SU-DHL-6 (cell line): ENCODE measurements at regions not wholly inside any gene's neighbourhood (a gene's known extent, or its start where the extent isn't known, plus 50 kb on each side); places are given as distances from the start of the nearest gene placed in this dataset.

Experiments
- H2AFZ ChIP-seq: fragments of 200-600 bp; sonication (generic); 2 replicates; pipeline ENCODE4 v1.6.1; 2014; ENCODE audit warnings: low read depth, mild to moderate bottlenecking, moderate library complexity, mixed read lengths, antibody characterized with exemption, low read length; ENCODE audit not compliant: severe bottlenecking
- H3F3A ChIP-seq: fragments of 200-600 bp; shearing (Covaris generic); 2 replicates; pipeline ENCODE4 v1.6.0; 2016; ENCODE audit warnings: antibody characterized with exemption, mild to moderate bottlenecking; ENCODE audit not compliant: insufficient read depth
- H3K27ac ChIP-seq: fragments of 200-600 bp; sonication (generic); 2 replicates; pipeline ENCODE4 v1.5.1; 2016; ENCODE audit warnings: low read depth, mild to moderate bottlenecking, low read length, moderate library complexity, mixed read lengths
- H3K27me3 ChIP-seq: fragments of 200-600 bp; sonication (generic), shearing (Covaris generic); 2 replicates; pipeline ENCODE4 v1.6.0; 2014; ENCODE audit warnings: mild to moderate bottlenecking, low read length
- H3K36me3 ChIP-seq: fragments of 200-600 bp; sonication (generic); 2 replicates; pipeline ENCODE4 v1.6.1; 2014; ENCODE audit warnings: mild to moderate bottlenecking, low read length, mixed read lengths
- H3K4me2 ChIP-seq: fragments of 300-600, 200-600 bp; shearing (Covaris generic), sonication (generic); 2 replicates; pipeline ENCODE4 v1.6.0; 2014; ENCODE audit warnings: low read length, low read depth, mild to moderate bottlenecking; ENCODE audit not compliant: poor library complexity, severe bottlenecking
- H3K4me3 ChIP-seq: fragments of 200-600 bp; sonication (generic); 2 replicates; pipeline ENCODE4 v1.5.1; 2014; ENCODE audit warnings: antibody characterized with exemption, low read length, mild to moderate bottlenecking, mixed read lengths; ENCODE audit not compliant: insufficient read depth, poor library complexity, severe bottlenecking
- H3K79me2 ChIP-seq: fragments of 200-600 bp; sonication (generic); 2 replicates; pipeline ENCODE4 v1.6.1; 2014; ENCODE audit warnings: mild to moderate bottlenecking, low read length, moderate library complexity; ENCODE audit not compliant: insufficient read depth
- H3K9ac ChIP-seq: fragments of 200-600 bp; sonication (generic); 2 replicates; pipeline ENCODE4 v1.7.0; 2014; ENCODE audit warnings: mild to moderate bottlenecking, low read length
- H3K9me2 ChIP-seq: fragments of 200-600 bp; sonication (generic); replicated peaks from 2 replicates; pipeline ENCODE4 v1.6.1; 2014; ENCODE audit warnings: low read length; ENCODE audit not compliant: insufficient read depth
- H3K9me3 ChIP-seq: fragments of 200-600 bp; sonication (generic); 2 replicates; pipeline ENCODE4 v1.6.1; 2014; ENCODE audit warnings: low read length, mixed read lengths; ENCODE audit not compliant: insufficient read depth
- H4K20me1 ChIP-seq: fragments of 200-600 bp; sonication (generic); 2 replicates; pipeline ENCODE4 v1.6.1; 2014; ENCODE audit warnings: low read depth, mild to moderate bottlenecking, antibody characterized with exemption, low read length, moderate library complexity, mixed read lengths
- CTCF ChIP-seq: fragments of 200-600 bp; sonication (generic); IDR thresholded peaks from one replicate; pipeline ENCODE4 v1.5.1; 2017; ENCODE audit warnings: antibody characterized with exemption, mild to moderate bottlenecking, low read length, moderate library complexity; ENCODE audit not compliant: insufficient read depth, poor library complexity, severe bottlenecking
- EZH2phosphoT487 ChIP-seq: fragments of 200-600 bp; sonication (generic), shearing (Covaris generic); conservative IDR thresholded peaks from 2 replicates; pipeline ENCODE4 v1.6.1; 2018; ENCODE audit warnings: mild to moderate bottlenecking, antibody characterized with exemption, low read length, moderate library complexity, mixed read lengths

DNA sequence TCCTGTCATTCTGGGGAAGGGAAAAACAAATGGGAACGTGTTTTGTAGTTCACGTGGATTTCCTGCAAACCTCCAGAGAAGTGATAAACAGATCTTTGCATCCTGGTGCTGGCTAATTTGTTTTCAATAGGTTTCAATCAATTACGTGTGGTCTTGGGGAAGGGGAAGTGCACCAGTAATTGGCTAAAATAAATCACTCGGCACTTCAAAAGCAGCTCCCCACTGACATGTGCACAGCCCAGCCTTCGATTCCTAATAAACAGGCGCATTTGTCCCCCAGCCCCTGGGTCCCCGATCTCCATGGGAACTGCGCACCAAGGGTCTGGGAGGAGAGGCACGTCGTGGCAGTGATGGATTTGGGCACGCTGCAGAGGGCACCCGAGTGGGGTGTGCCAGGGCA lies 112.9 kb upstream of the GSE1 start:
- no peak for TF ChIP-seq CTCF
- TF ChIP-seq EZH2phosphoT487, result no peak

DNA sequence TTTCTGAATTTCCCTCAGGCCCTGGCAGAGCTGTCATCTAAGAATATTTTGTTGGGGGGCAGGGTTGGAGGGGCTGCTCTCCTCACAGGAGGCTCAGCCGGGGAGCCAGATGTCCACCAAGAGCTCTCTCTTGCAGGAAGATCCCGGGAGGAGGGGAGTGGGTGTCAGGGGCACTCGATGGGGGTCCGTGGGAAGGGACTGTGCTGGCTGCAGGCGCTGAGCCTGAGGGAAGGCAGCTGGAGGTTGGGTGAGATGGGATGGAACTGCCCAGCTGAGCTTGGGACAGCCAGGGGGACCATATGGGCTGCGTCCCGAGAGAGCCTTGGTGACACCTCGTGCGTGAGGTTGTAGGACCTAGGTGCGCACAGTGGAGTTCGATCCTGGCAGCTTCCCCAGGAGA lies 111.2 kb upstream of the GSE1 start:
- H4K20me1 ChIP-seq, result no peaks in the 10 kb centered on the region
- no peaks in the 10 kb centered on the region for H3K27me3 ChIP-seq
- H3F3A ChIP-seq, result no peaks in the 10 kb centered on the region
- H2AFZ ChIP-seq, result no peak overlapping the region
- H3K27ac ChIP-seq, result no peak overlapping the region
- H3K79me2 ChIP-seq, result no peaks in the 10 kb centered on the region
- no peak overlapping the region for H3K4me2 ChIP-seq
- H3K9me2 ChIP-seq, result no peaks in the 10 kb centered on the region
- H3K9ac ChIP-seq, result no peak overlapping the region
- H3K36me3 ChIP-seq, result no peaks in the 10 kb centered on the region
- H3K9me3 ChIP-seq, result no peaks in the 10 kb centered on the region
- TF ChIP-seq EZH2phosphoT487, result no peak
- TF ChIP-seq CTCF, result no peak
- H3K4me3 ChIP-seq, result no peak overlapping the region

More for the DNA sequence above, 112.9 kb upstream of the GSE1 start:
- Histone ChIP-seq H4K20me1 (no peaks in the 10 kb centered on the region), H3K4me3 (no peak overlapping the region), H2AFZ (no peak overlapping the region), H3K9me3 (no peaks in the 10 kb centered on the region), H3K9me2 (no peaks in the 10 kb centered on the region), H3K79me2 (no peaks in the 10 kb centered on the region), H3K4me2 (no peak overlapping the region), H3F3A (no peaks in the 10 kb centered on the region), H3K9ac (no peak overlapping the region), H3K36me3 (no peaks in the 10 kb centered on the region), H3K27ac (no peak overlapping the region), H3K27me3 (no peaks in the 10 kb centered on the region)

- no peak overlapping the region for H3K4me2 ChIP-seq
- no peaks in the 10 kb centered on the region for H3K9me2 ChIP-seq
- no peak overlapping the region for H2AFZ ChIP-seq
- TF ChIP-seq EZH2phosphoT487 (no peak), CTCF (no peak)
- H3K27me3 ChIP-seq, result no peaks in the 10 kb centered on the region
- H4K20me1 ChIP-seq, result no peaks in the 10 kb centered on the region
- no peak overlapping the region for H3K9ac ChIP-seq
- H3K79me2 ChIP-seq, result no peaks in the 10 kb centered on the region
- H3K36me3 ChIP-seq, result no peaks in the 10 kb centered on the region
- H3K4me3 ChIP-seq, result no peak overlapping the region
- no peaks in the 10 kb centered on the region for H3K9me3 ChIP-seq
- no peak overlapping the region for H3K27ac ChIP-seq
- no peaks in the 10 kb centered on the region for H3F3A ChIP-seq
Measured at GRCh38 chr16:85502357-85502756, 110.8 kb upstream of the GSE1 start.
